IMR-90 (cell line): ENCODE measurements at regions not wholly inside any gene's neighbourhood (a gene's known extent, or its start where the extent isn't known, plus 50 kb on each side); places are given as distances from the start of the nearest gene placed in this dataset.

Source experiments
- MAFK ChIP-seq: IDR thresholded peaks from 2 replicates; pipeline ENCODE4 v1.6.1; 2012; ENCODE audit warnings: low read depth, low read length, improper control_type of control experiment
- POLR2A ChIP-seq: IDR thresholded peaks from 2 replicates; pipeline ENCODE4 v1.6.1; 2012; ENCODE audit warnings: mild to moderate bottlenecking, low read depth, low read length
- TF ChIP-seq, protein P1 (sequence below): conservative IDR thresholded peaks from 2 replicates; pipeline ENCODE4 v1.5.1; 2012; ENCODE audit warnings: mild to moderate bottlenecking, low read depth, low read length, improper control_type of control experiment

DNA sequence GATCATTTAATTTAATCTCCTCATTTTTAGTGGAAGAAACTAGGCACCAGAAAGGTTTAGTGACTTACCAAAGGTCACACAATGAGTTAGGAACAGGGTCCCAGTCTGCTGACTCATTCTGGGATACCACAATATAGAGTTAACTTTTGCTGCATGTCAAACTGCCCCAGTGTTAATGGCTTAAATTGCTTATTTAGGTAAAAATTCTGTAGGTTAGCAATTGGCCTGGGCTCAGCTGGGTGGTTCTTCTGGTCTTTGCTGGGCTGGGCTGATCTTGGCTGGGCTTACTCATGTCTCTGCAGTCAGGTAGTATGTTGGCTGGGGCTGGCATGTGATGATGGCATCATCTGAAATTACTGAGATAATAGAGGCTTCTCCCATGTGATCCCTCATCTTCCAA is 111.6 kb downstream of the EMX2 start:
- TF ChIP-seq POLR2A (no peak), MAFK (no peak)
- TF ChIP-seq, protein P1, sequence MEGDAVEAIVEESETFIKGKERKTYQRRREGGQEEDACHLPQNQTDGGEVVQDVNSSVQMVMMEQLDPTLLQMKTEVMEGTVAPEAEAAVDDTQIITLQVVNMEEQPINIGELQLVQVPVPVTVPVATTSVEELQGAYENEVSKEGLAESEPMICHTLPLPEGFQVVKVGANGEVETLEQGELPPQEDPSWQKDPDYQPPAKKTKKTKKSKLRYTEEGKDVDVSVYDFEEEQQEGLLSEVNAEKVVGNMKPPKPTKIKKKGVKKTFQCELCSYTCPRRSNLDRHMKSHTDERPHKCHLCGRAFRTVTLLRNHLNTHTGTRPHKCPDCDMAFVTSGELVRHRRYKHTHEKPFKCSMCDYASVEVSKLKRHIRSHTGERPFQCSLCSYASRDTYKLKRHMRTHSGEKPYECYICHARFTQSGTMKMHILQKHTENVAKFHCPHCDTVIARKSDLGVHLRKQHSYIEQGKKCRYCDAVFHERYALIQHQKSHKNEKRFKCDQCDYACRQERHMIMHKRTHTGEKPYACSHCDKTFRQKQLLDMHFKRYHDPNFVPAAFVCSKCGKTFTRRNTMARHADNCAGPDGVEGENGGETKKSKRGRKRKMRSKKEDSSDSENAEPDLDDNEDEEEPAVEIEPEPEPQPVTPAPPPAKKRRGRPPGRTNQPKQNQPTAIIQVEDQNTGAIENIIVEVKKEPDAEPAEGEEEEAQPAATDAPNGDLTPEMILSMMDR = no peak
